ENCODE measurements at regions not wholly inside any gene's neighbourhood (a gene's known extent, or its start where the extent isn't known, plus 50 kb on each side); places are given as distances from the start of the nearest gene placed in this dataset.
"Not testable (repeated sequence)": the region's sequence is repeated elsewhere in the genome, so short reads cannot be mapped to it uniquely, and the experiment has no call there.

DNA sequence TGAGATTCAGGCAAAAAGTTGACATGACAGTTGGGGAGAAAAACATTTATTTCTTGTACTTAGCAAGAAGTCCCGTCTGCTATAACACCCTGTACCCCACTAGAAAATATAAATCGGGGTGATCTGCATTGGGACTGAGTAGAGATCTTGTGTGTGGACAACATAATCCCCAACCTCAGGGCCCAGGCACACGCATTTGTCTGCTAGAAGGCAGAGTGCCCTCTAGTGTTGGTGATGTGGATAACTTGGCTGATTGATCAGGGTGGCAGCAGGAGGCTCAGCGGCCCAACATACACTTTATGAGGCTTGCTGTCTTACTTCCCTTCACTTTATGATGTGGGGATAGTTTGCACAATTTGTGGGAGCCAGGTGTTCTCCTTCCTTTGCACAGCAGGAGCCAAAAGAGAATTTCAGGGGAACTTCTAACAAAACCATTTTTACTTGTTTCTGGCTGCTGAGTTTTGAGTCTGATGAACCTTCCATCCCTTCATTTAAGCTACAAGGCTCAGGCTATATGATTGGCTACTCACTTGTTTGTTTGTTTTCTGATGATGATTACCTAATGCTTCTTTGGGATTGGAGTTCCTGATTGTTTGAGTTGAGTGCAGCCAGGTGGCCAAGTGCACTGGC lies 263.2 kb downstream of the DMAC1 start:
- no peak for FAIRE-seq

DNA sequence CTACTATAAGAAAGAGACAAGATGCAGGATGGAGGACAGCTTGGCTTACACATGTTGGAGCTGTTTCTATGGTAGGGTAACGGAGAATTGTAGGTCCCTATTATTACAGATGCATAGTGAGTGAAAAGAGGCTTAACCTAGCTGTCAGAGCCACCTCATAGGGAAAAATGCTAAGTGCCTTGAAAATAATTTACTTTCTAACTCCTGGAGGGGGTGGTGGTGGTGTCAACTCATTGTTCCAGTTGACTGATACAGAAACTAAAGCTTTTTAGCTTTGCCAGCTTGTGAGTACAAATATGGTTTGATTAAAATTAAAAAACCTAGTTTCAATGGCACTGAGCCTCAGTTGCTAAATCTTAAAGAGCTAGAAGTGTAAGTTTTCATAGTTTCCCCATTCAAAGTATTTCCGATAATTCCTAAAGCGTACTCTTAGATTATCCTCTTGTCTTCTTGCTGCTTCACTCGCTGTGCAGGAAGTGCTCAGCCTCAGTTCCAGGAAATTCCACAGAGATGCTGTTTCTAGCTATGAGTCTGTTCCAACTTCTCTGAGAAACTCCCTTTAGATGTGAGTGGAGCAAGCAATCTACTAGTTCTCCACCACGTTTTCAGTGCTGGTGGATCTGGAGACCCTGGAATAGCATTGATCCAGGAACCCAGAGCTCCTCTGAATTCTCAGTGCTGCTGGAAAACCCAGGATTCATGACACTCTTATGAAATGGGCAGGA lies 265.2 kb downstream of the DMAC1 start:
- no peak for FAIRE-seq

DNA sequence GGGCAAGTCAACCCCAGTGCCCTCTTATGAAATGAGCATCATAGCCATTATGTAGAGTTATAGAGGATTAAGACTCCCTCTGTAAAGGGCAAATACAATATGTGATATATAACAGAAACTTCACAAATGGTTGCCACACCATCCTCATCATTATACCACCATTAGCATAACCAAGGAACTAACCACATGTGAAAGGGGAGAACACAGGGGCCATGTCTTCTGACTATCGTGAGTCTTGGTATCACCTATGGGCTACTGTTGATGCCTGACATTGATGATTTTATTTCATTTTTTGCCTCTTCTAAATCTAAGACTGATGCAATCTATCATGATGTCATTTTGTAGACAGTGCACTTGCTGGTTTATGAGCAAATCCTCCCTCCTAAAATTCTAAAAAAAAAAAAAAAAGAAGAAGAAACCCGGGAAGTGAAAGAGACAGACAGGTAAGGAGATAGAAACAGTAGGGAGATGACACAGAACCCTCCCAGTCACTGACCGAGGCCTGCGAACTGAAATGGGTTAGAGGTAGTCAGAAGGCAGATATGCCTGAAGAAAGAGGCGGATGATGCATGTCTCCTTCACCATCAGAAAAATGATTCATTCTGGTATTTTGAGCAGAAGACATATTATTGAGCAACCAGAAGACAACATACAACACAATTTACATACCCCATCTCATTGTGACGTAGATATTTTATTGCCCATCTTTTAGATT lies 266.0 kb downstream of the DMAC1 start:
- FAIRE-seq, result no peak

DNA sequence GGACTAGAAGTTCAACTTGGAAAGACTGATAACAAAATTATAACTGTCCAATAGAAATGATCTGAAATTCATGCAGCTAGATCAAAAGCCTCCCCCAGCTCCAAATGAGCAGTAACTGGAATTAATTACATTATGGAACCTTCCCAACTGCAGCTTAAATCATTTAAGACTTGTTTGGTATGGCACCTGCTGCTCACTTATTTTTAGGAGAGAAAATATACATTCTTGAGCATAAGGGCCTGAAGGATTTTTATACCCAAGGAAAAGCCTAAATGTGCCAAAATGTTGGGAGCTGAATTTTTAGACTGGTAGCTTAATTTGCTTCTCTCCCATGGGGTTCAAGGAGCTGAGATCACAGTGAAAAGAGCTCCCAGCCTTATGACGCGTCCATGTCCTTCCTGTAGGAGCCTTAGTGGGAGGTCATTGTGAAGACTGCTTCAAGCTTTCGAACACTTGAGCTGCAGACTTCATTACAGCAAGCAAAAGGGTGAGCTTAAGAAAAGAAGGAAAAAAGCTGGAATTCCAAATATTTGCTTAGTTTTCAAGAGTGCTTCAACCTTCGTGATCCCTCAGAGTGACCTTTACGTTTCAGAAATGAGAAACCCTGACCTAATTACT lies 276.0 kb downstream of the DMAC1 start:
- FAIRE-seq, result no peak

DNA sequence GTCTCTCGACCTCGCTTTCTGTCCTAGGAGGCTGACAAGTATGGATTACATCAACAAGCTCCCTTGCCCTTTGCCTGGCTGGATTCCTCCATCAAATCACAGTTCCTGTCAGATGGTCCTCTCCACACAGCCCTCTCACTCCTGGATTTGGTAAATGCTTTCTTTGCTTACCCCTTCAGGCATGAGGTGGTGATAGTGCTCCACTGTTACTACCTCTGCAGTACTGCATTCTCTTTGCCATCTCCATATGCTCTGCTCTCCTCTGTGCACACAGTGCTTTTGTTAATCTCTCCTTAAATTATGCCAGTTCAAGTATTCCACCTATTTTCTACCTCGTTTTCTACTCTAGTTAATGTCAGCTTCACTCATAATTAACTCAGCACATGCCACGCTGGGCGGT lies 279.2 kb downstream of the DMAC1 start:
- no peak for FAIRE-seq

DNA sequence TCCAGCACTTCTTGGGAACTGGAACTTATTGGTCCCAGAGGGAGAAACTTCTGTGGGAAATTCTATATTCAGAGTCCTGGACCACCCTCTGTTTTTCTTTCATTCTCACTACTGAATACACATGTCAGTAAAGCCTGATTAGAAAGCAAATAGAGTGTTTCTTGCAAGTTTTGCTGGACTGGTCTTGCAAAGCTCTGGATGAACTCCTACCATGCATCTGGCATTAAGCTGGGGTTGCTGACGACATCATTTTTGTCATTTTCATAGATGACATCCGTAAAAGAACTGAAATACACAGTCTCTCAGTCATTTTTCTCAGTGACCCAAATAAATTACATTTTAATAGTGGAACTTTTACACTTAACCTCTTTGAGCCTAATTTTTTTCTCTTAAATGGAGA lies 283.2 kb downstream of the DMAC1 start:
- no peak for FAIRE-seq

GRCh38 chr9:7510199-7510598 lies 289.4 kb downstream of the DMAC1 start:
- no peak for FAIRE-seq

DNA sequence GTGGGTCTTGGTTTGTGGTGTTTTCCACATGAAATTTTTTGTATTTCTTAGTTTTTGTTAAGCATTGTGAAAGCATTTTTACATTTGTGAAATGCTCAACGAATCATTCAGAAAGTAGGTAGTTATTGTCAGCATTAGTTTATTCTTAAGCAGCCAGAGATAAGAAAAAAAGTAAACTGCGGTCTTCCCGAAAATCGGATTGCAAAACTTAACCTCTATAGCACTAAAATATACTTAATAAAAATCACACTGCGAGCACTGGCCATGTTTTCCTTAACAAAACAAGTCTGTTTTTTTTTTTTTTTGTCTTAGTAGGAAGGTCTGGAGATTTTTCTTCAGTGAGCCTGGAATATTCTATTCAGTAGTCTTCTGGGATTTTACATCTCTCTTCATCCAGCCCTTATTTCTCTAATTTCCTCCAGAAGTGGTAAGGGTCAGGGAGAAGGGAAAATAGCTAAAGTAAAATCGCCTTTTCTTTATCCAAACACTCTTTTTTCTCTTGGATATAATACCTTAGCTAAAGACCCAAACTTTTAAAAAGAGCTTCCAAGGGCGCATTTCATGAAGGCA lies 289.9 kb downstream of the DMAC1 start:
- FAIRE-seq, result no peak

DNA sequence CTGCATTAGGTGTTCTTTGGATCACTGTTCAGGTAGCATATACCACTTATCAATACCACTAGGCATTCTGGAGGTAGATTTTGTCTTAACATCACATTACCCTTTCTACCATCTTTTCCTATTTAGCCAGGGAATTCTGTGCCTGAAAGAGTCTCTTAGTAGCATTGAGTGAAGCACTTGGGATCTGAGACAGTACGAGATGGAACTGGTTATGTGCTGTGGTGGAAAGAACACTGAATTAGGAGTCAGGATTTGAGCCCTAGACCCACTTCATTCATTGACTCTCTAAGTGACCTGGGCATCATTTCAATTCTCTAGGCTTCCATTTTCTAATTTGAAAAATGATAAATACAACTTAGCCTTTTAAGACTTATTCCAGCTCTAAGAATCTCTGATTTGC lies 291.1 kb downstream of the DMAC1 start:
- no peak for FAIRE-seq

GRCh38 chr9:7507566-7508270 lies 291.9 kb downstream of the DMAC1 start:
- no peak for FAIRE-seq

- no peak for FAIRE-seq
Observed at GRCh38 chr9:7507026-7507425, 292.6 kb downstream of the DMAC1 start.

DNA sequence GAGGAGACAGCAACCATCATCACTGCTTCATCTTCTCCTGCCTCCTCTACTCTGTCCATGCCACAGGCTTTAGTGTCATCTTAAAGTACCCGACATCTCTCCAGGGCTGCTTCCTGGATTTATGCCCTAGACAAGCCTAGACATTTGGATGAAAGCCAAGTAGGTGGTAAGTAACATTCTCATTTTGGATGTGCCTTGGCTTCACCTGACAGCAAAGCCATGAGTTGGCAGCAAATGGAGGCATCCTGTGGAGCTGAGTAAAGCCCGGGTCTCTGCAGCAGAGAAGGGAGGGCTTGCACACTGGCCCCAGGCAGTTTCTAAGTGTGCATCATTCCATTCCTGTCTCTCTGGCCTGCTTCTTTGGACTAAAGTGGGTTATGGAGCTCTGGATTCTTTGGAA lies 299.1 kb downstream of the DMAC1 start:
- no peak for FAIRE-seq

- FAIRE-seq, result peak; percentile 27
Observed at GRCh38 chr9:7491641-7492040, 307.9 kb downstream of the DMAC1 start.

DNA sequence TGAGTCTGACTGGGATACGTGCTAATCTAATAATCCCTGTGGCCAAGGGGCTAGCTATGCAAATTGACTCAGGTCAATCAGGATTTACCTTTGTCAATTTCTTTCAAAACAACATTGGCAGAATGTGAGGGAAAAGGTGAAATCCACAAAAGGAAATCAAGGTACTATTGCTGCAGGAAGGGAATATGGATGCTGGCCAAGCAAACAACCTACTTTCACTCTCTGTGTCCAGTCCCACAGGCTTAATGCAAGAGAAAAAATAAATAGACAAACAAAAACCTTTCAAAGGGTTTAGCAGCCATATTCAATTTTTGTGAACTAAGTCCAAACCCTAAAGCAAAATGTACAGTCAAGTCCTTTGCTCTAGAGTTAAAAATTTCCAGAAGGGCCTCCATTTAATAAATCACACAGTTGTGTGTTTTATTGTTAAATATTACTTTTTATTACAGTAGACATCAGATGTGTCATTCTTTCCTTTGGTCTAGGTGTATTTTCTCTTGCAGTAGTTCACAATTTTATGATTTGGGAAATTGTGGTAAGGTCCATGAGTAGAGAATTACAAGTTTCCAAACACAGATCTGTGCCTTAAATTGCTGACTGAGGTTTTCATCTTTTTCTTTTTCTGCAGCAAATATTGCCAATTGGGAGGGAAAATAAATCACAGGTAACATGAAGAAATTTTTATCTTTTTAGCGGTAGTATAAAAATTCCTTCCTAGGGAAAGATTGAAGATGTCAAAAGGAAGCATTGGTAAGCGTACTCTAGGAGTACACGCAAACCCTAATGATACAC lies 309.1 kb downstream of the DMAC1 start:
- no peak for FAIRE-seq

DNA sequence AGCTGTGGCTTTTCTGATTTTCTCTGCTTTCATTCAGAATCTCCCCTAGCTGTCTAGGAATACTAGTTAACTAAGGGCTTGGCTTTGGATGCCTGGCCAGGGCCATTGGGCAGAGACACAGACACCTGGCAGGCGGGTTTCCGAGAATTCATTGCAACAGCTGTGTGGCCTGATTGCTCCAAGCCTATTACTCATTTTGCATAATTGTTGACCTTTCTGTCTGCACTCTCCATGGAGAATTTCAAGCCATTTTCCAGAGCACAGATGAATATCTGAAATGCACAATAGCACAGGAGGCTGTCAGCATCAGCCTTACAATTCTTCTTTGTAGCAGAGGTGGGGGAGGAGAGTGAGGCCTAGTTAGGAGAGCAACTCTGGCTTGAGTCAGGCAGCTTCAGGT lies 310.5 kb downstream of the DMAC1 start:
- no peak for FAIRE-seq

- FAIRE-seq, result not testable (repeated sequence)
Observed at GRCh38 chr9:7484014-7484413, 315.6 kb downstream of the DMAC1 start.

GRCh38 chr9:7481570-7481969 lies 318.0 kb downstream of the DMAC1 start:
- no peak for FAIRE-seq

GRCh38 chr9:7479300-7479699 lies 320.3 kb downstream of the DMAC1 start:
- FAIRE-seq, result no peak

DNA sequence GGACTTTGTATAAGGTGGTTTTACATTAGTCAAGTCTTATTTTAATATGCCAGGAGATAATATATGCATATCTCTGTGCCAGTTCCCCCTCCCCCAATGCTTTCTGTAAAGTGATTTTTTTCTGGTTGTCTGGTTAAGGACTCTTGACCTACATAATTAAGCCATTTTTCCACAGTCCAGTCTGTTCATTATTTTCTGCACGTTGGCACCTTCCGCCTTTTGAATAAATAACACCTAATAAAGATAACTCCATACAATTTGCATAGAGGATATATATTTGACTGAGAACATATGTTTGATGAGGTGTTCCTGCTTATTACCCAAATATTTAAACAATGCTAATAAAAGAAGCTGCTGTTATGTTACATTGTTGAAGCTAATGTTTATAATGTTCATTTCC lies 320.9 kb downstream of the DMAC1 start:
- FAIRE-seq, result no peak

GRCh38 chr9:7467186-7467585 lies 332.4 kb downstream of the DMAC1 start:
- FAIRE-seq, result no peak

GRCh38 chr9:7461791-7462190 lies 337.8 kb downstream of the DMAC1 start:
- FAIRE-seq, result no peak

Data from G401.6 (cell line).